Liver (tissue), 8 donors: ENCODE measurements at regions not wholly inside any gene's neighbourhood (a gene's known extent, or its start where the extent isn't known, plus 50 kb on each side); places are given as distances from the start of the nearest gene placed in this dataset.

Experiments
- DNase-seq: peaks from one replicate; pipeline ENCODE4 v3.0.0-alpha.2; 2017; ENCODE audit warnings: low spot score
- H3K27ac ChIP-seq, 2 donors: one replicate each; pipeline ENCODE4 v1.7.0; 2013; ENCODE audit warnings: inconsistent platforms in 2 of 2, low read length in 2 of 2, control low read depth in 1 of 2, low read depth in 1 of 2, mild to moderate bottlenecking in 1 of 2
- H3K27me3 ChIP-seq, 4 donors: one replicate each; pipeline versions ENCODE4 v1.6.1 to v1.7.0; 2013; ENCODE audit warnings: low read length in 3 of 4, inconsistent platforms in 1 of 4, mild to moderate bottlenecking in 1 of 4, moderate library complexity in 1 of 4; ENCODE audit not compliant: control insufficient read depth in 4 of 4, insufficient read depth in 4 of 4
- H3K36me3 ChIP-seq, 4 donors: one replicate each; pipeline versions ENCODE4 v1.6.1 to v1.7.0; 2013; ENCODE audit warnings: low read length in 3 of 4, mild to moderate bottlenecking in 3 of 4, low read depth in 1 of 4, moderate library complexity in 1 of 4; ENCODE audit not compliant: control insufficient read depth in 4 of 4, insufficient read depth in 3 of 4
- H3K4me1 ChIP-seq, 4 donors: one replicate each; pipeline versions ENCODE4 v1.6.1 to v1.7.0; 2013; ENCODE audit warnings: low read length in 3 of 4, mild to moderate bottlenecking in 3 of 4, moderate library complexity in 1 of 4; ENCODE audit not compliant: control insufficient read depth in 4 of 4, insufficient read depth in 4 of 4
- H3K4me3 ChIP-seq, 3 donors: one replicate each; pipeline versions ENCODE4 v1.6.1 to v1.7.0; 2013; ENCODE audit warnings: low read length in 3 of 3, control low read depth in 1 of 3, low read depth in 1 of 3, mild to moderate bottlenecking in 1 of 3
- H3K9ac ChIP-seq, 2 donors: one replicate each; pipeline ENCODE4 v1.7.0; 2013; ENCODE audit warnings: low read length in 2 of 2, mild to moderate bottlenecking in 2 of 2, moderate library complexity in 2 of 2, control low read depth in 1 of 2, low read depth in 1 of 2
- H3K9me3 ChIP-seq, 4 donors: one replicate each; pipeline versions ENCODE4 v1.6.1 to v1.7.0; 2013; ENCODE audit warnings: low read length in 3 of 4; ENCODE audit not compliant: control insufficient read depth in 4 of 4
- ATF3 ChIP-seq: IDR thresholded peaks from 2 replicates; pipeline ENCODE4 v1.6.1; 2016; ENCODE audit warnings: antibody characterized with exemption
- CTCF ChIP-seq: fragments of 150-350 bp; IDR thresholded peaks from 2 replicates; pipeline ENCODE4 v1.5.1; 2017; ENCODE audit warnings: improper control_type of control experiment, low read depth, low read length; ENCODE audit not compliant: missing input control
- EGR1 ChIP-seq, 2 donors: IDR thresholded peaks; 2 replicates each; pipeline ENCODE4 v1.6.1; 2016 to 2018; ENCODE audit warnings: antibody characterized with exemption in 2 of 2, low read depth in 2 of 2
- FOXA1 ChIP-seq: IDR thresholded peaks from 2 replicates; pipeline ENCODE4 v1.6.1; 2016; ENCODE audit warnings: antibody characterized with exemption
- FOXA2 ChIP-seq: IDR thresholded peaks from 2 replicates; pipeline ENCODE4 v1.6.1; 2016; ENCODE audit warnings: antibody characterized with exemption
- GABPA ChIP-seq, 2 donors: IDR thresholded peaks in 1 of 2; conservative IDR thresholded peaks in 1 of 2; 2 replicates each; pipeline ENCODE4 v1.6.1; 2016; ENCODE audit warnings: antibody characterized with exemption in 2 of 2, mild to moderate bottlenecking in 1 of 2, moderate library complexity in 1 of 2
- HNF4A ChIP-seq, 2 donors: conservative IDR thresholded peaks; 2 replicates each; pipeline ENCODE4 v1.6.1; 2016; ENCODE audit warnings: antibody characterized with exemption in 2 of 2, mild to moderate bottlenecking in 2 of 2
- HNF4G ChIP-seq: IDR thresholded peaks from 2 replicates; pipeline ENCODE4 v1.6.1; 2016; ENCODE audit warnings: antibody characterized with exemption
- JUND ChIP-seq, 2 donors: IDR thresholded peaks; 2 replicates each; pipeline ENCODE4 v1.6.1; 2016; ENCODE audit warnings: antibody characterized with exemption in 2 of 2
- MAX ChIP-seq: IDR thresholded peaks from 2 replicates; pipeline ENCODE4 v1.6.1; 2016; ENCODE audit warnings: antibody characterized with exemption
- RAD21 ChIP-seq, 2 donors: IDR thresholded peaks; 2 replicates each; pipeline ENCODE4 v1.6.1; 2016; ENCODE audit warnings: antibody characterized with exemption in 2 of 2, mild to moderate bottlenecking in 2 of 2
- RXRA ChIP-seq, 2 donors: IDR thresholded peaks; 2 replicates each; pipeline ENCODE4 v1.6.1; 2017 to 2018; ENCODE audit warnings: antibody characterized with exemption in 2 of 2, mild to moderate bottlenecking in 1 of 2
- SP1 ChIP-seq: IDR thresholded peaks from 2 replicates; pipeline ENCODE4 v1.6.1; 2018; ENCODE audit warnings: antibody characterized with exemption, mild to moderate bottlenecking
- TAF1 ChIP-seq: conservative IDR thresholded peaks from 2 replicates; pipeline ENCODE4 v1.6.1; 2016; ENCODE audit warnings: antibody characterized with exemption, mild to moderate bottlenecking
- YY1 ChIP-seq: IDR thresholded peaks from 2 replicates; pipeline ENCODE4 v1.6.1; 2016; ENCODE audit warnings: antibody characterized with exemption, mild to moderate bottlenecking
- ZBTB33 ChIP-seq: IDR thresholded peaks from 2 replicates; pipeline ENCODE4 v1.6.1; 2016; ENCODE audit warnings: antibody characterized with exemption
- WGBS: extraction: QIAGEN DNeasy Blood & Tissue Kit; methylation state at CpG from one replicate; pipeline ENCODE4 v1.1.7; 2013; 5-methylcytosine and 5-hydroxymethylcytosine counted together
- donor health status: healthy.
- donor health status: healthy.
- donor health status: healthy.
- donor health status: healthy.
- donor health status: healthy.

GRCh38 chr3:6622712-6623111 is 238.2 kb upstream of the GRM7 start:
- WGBS: 39% methylated on average over 1 of the region's 1 CpG
- no peak overlapping the region for H3K9ac ChIP-seq
- H3K27ac ChIP-seq: no peak overlapping the region
- H3K9me3 ChIP-seq: no peaks in the 10 kb centered on the region
- TF ChIP-seq FOXA2 (no peak), HNF4G (no peak), YY1 (no peak), RAD21 (IDR thresholded peaks at IDR 0.05) (no peak), RXRA (IDR thresholded peaks at IDR 0.05) (no peak)
- no peak for DNase-seq
- no peaks in the 10 kb centered on the region for H3K4me1 ChIP-seq
- no peak overlapping the region for H3K4me3 ChIP-seq
- no peaks in the 10 kb centered on the region for H3K36me3 ChIP-seq
- H3K27me3 ChIP-seq: no peaks in the 10 kb centered on the region

- H3K27me3 ChIP-seq: peaks cover 0 to 2% (median 0%) of the 10 kb centered on the region in 4 donors
- WGBS: 67% methylated on average over 6 of the region's 6 CpGs
- H3K9ac ChIP-seq: no peak overlapping the region
- no peak overlapping the region for H3K4me3 ChIP-seq
- H3K27ac ChIP-seq: no peak overlapping the region
- no peak for DNase-seq
- no peaks in the 10 kb centered on the region for H3K9me3 ChIP-seq
- H3K36me3 ChIP-seq: no peaks in the 10 kb centered on the region
- TF ChIP-seq SP1 (no peak), JUND (IDR thresholded peaks at IDR 0.05) (no peak), YY1 (no peak), TAF1 (no peak), CTCF (no peak), HNF4A (conservative IDR thresholded peaks at IDR 0.05) (no peak), GABPA (IDR thresholded peaks at IDR 0.05 in 1 of 2, conservative IDR thresholded peaks at IDR 0.05 in 1 of 2) (no peak), FOXA1 (no peak), EGR1 (IDR thresholded peaks at IDR 0.05; ENCODE audit: low read depth in 2 of 2) (no peak), HNF4G (no peak)
- no peaks in the 10 kb centered on the region for H3K4me1 ChIP-seq
Measured at GRCh38 chr3:6631376-6631775, 229.5 kb upstream of the GRM7 start.

GRCh38 chr3:6640907-6641306 is 220.0 kb upstream of the GRM7 start:
- no peaks in the 10 kb centered on the region for H3K27me3 ChIP-seq
- TF ChIP-seq HNF4G: no peak
- no peak for TF ChIP-seq ZBTB33
- TF ChIP-seq CTCF: no peak
- TF ChIP-seq FOXA1: no peak
- TF ChIP-seq TAF1: no peak
- no peak for TF ChIP-seq JUND (IDR thresholded peaks at IDR 0.05)
- no peak for TF ChIP-seq SP1
- no peak for TF ChIP-seq GABPA (IDR thresholded peaks at IDR 0.05 in 1 of 2, conservative IDR thresholded peaks at IDR 0.05 in 1 of 2)
- no peak for TF ChIP-seq MAX
- TF ChIP-seq ATF3: no peak
- no peak for TF ChIP-seq RAD21 (IDR thresholded peaks at IDR 0.05)
- no peak for TF ChIP-seq FOXA2
- TF ChIP-seq HNF4A (conservative IDR thresholded peaks at IDR 0.05): no peak
- TF ChIP-seq YY1: no peak

More at GRCh38 chr3:6640907-6641306, 220.0 kb upstream of the GRM7 start:
- WGBS: 86% methylated on average over 1 of the region's 1 CpG
- Histone ChIP-seq H3K4me3 (no peak overlapping the region), H3K36me3 (no peaks in the 10 kb centered on the region), H3K9me3 (no peaks in the 10 kb centered on the region), H3K9ac (no peak overlapping the region), H3K4me1 (no peaks in the 10 kb centered on the region), H3K27ac (no peak overlapping the region)
- DNase-seq: no peak
